ENCODE measurements at regions not wholly inside any gene's neighbourhood (a gene's known extent, or its start where the extent isn't known, plus 50 kb on each side); places are given as distances from the start of the nearest gene placed in this dataset.

DNA sequence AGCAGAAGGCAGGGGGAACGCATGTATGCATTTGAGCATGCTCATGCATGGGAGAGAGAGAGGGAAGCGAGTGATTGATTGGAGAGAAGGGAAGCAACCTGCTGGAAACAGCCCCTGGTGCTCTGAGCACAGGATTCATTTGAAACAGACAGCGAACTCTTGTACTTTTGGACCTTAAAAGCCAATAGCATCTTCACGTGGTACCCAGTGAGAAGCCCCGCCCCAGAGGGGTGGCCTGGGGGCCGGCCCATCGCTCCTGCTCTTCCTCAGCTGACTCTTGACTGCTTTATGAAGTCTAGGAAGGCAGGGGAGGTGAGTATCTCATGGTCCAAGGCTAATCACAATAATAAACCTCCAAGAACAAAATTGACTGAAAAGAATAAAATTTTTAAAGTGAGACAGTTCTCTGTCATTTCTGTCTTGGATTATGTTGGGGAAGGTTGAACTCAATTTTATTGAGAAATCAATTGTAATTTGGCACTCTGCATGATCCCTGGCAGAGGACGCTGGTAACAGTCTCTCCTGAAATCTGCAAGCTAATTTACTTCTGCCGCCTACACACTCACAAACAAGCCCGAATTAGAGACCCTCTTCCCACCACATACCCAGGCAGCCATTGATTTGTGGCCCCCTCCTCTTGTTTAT lies 168.2 kb upstream of the PPARGC1A start:
- no peak for DNase-seq (ENCODE audit: extremely low read depth in 1 of 11, low read depth in 9 of 11, low spot score in 4 of 11)

DNA sequence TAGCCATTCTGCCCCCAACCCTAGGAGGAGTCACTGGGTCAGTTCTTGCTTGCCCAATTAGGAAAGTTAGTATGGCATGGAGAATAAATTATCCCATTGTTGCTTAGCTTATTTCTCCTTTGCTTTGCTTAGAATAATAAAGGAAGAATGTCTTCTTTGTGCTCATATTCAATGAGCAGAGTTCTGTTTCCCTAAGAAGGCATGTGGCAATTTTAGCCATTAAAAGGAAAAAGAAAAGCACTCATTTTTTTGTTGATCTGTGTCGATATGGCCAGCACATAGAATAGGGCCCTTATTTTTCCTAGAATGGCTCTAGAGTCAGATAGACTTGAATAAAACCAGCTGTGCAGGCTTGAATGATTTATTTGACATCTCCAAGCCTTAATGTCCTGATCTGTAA lies 166.4 kb upstream of the PPARGC1A start:
- DNase-seq (ENCODE audit: extremely low read depth in 1 of 11, low read depth in 9 of 11, low spot score in 4 of 11): no peak

GRCh38 chr4:24055623-24056022 lies 165.8 kb upstream of the PPARGC1A start:
- peak in 1 of 11 donors; percentile 20 for DNase-seq (ENCODE audit: extremely low read depth in 1 of 11, low read depth in 9 of 11, low spot score in 4 of 11)

- DNase-seq (ENCODE audit: extremely low read depth in 1 of 11, low read depth in 9 of 11, low spot score in 4 of 11): no peak
Measured at GRCh38 chr4:24054910-24055309, 165.1 kb upstream of the PPARGC1A start.

- no peak for DNase-seq (ENCODE audit: extremely low read depth in 1 of 11, low read depth in 9 of 11, low spot score in 4 of 11)
Measured at GRCh38 chr4:24053934-24054333, 164.1 kb upstream of the PPARGC1A start.

- no peak for DNase-seq (ENCODE audit: extremely low read depth in 1 of 11, low read depth in 9 of 11, low spot score in 4 of 11)
Measured at GRCh38 chr4:24044610-24045589, 155.1 kb upstream of the PPARGC1A start.

DNA sequence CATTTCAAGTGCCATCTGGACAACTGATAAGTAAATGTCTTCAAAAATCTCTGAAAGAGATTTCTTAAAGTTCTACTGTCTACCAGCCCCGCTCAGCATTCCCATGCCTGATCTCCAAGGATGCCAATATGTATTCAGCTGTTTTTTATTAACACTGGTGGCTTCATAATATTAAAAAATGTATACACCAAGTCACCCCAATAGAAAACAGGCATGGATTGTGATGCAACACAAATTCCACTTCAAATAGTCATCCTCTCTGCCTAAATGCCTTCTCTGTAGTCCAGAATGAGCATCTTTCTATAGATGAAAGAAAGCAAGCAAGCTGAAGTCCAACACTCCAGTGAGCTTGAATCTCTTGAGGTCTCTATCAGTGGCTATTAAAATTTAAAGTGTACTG lies 152.2 kb upstream of the PPARGC1A start:
- no peak for DNase-seq (ENCODE audit: extremely low read depth in 1 of 11, low read depth in 9 of 11, low spot score in 4 of 11)

GRCh38 chr4:24040811-24041210 lies 151.0 kb upstream of the PPARGC1A start:
- DNase-seq (ENCODE audit: extremely low read depth in 1 of 11, low read depth in 9 of 11, low spot score in 4 of 11): no peak

- no peak for DNase-seq (ENCODE audit: extremely low read depth in 1 of 11, low read depth in 9 of 11, low spot score in 4 of 11)
Measured at GRCh38 chr4:24033626-24034025, 143.8 kb upstream of the PPARGC1A start.

DNA sequence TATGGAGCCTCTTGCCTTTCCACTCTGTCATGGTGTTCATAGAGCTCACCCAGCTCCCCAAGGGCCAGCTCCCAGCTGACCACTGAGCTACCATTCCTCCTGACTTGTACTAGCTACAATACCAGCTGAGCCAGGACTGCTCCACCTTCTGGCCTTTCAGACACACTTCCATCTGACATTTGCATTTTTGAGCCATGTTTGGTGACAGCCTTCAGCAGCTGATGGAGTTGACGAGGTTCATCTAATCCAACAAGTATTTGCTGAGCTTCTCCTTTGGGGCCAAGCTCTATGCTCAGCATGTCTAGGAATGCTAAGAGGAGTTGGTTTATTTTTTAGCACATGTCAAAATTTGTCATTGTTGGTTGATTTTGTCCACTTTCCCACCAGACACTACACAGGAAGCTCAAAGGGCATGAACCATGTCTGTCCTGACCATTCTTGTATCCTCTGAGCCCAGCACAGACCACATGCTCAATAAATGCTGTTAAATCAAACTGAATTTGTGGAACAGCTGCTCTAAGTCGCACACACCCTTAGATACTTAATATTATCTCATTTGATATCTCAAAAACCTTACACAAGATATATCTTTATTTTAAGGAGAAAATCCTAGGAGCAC lies 142.6 kb upstream of the PPARGC1A start:
- DNase-seq (ENCODE audit: extremely low read depth in 1 of 11, low read depth in 9 of 11, low spot score in 4 of 11): no peak

DNA sequence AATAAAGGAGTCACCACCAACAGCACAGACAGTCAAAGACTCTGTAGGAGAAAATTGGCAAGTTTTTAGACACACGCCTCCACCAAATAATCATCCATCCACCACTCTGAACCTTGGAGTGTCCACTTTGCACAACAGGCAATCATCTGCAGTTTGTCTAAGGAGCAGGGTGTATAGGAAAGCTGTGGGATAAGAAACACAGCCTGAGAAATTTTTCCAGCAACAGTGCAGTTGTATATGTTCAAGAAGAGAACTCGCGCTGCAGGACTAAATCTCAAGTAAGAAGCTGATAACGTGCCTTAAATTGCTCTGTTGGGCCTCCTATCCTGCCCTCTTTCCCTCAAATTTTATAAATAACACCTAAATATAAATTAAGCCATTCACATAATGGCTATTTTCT lies 136.7 kb upstream of the PPARGC1A start:
- DNase-seq (ENCODE audit: extremely low read depth in 1 of 11, low read depth in 9 of 11, low spot score in 4 of 11): no peak

- no peak for DNase-seq (ENCODE audit: extremely low read depth in 1 of 11, low read depth in 9 of 11, low spot score in 4 of 11)
Measured at GRCh38 chr4:24024605-24025004, 134.8 kb upstream of the PPARGC1A start.

DNA sequence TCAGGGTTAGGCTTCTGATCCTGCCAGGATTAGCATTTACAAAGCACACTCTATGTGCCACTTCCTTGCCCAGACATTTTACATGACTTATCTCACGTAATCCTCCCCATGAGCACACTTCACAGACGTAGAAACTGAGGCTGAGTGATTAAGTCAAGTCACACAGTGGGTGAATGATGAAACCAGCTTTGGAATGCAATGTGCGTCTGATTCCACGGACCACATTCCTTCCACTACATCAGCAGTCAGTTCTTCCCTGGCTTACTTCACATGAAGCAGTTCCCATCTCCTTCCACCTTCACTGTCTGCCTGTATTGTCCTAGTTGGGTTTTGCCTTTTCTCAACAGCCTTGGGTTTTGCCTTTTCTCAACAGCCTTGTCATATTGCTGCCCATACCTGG lies 134.3 kb upstream of the PPARGC1A start:
- no peak for DNase-seq (ENCODE audit: extremely low read depth in 1 of 11, low read depth in 9 of 11, low spot score in 4 of 11)

DNA sequence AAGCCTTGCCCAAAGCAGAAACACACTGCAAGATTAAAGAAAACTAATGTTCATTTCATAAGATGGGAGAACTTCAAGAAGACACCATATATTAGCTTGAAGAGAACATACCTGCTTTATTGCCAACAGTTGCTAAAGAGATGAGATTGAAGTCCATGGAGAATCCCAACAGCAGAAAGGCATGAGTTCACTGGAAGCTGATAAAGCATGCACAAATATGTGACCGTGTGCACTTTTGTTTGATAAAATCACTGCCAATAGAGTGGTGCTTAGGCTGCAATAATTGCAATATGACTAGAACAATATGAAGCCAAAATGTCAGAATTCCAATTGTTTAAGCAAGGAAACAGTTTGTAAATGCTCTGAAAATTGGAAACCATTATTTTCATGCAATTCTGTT lies 125.9 kb upstream of the PPARGC1A start:
- no peak for DNase-seq (ENCODE audit: extremely low read depth in 1 of 11, low read depth in 9 of 11, low spot score in 4 of 11)

- DNase-seq (ENCODE audit: extremely low read depth in 1 of 11, low read depth in 9 of 11, low spot score in 4 of 11): no peak
Measured at GRCh38 chr4:24013668-24014422, 124.0 kb upstream of the PPARGC1A start.

- DNase-seq (ENCODE audit: extremely low read depth in 1 of 11, low read depth in 9 of 11, low spot score in 4 of 11): no peak
Measured at GRCh38 chr4:24010994-24011393, 121.1 kb upstream of the PPARGC1A start.

DNA sequence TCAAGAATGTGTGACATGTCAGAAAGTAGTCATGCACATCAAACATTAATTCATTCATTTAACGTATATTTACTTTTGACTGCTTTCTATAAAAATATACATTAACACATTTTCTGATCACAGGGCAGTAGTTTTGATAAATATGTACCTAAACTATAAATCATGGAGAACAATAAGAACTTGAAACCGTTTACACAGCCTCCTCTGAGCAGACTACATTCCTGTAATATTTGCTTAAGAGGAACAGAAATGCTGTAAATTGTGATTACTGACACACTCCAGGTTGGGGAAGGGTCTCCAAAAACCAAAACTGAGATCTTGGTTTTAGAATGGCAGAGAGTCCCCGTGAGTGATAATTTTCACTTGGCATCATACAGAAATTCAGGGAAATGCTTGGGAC lies 120.7 kb upstream of the PPARGC1A start:
- no peak for DNase-seq (ENCODE audit: extremely low read depth in 1 of 11, low read depth in 9 of 11, low spot score in 4 of 11)

DNA sequence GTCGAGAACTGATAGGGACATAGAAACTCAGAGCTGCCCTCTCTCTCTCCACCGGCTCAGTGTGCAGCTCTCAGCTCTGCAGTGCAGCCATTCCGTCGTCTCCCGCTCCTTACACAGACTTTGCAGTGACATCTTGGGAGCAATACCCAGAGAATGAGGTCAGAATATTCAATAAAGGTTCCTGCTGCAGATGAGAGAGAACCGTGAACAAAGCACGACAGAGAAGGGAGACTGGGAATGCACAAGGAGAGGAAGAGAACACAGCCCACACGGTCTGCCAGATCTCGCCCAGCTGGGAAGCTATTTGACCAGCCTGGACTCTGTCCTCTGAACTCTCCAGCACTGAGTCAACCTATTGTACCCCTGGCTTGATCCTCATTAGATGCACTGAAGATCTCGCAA lies 118.0 kb upstream of the PPARGC1A start:
- no peak for DNase-seq (ENCODE audit: extremely low read depth in 1 of 11, low read depth in 9 of 11, low spot score in 4 of 11)

DNA sequence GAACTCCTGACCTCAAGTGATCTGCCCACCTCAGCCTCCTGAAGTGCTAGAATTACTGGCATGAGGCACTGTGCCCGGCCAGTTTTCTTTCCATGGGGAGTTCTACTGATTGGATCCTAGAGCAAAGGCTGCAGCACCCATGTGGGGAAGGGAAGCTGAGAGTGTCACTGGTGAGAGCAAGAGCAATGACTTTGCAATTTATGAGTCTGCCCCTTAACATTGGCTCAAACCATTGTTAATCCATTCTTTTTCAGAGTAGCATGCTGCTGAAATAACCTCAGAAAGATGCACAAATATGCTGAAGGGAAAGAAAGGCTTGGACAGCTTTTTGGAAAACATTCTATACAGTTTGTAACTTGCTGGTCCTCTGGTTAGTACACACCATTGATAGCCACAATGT lies 116.4 kb upstream of the PPARGC1A start:
- DNase-seq (ENCODE audit: extremely low read depth in 1 of 11, low read depth in 9 of 11, low spot score in 4 of 11): no peak
